ENCODE measurements at regions not wholly inside any gene's neighbourhood (a gene's known extent, or its start where the extent isn't known, plus 50 kb on each side); places are given as distances from the start of the nearest gene placed in this dataset.

GRCh38 chr2:105592288-105592687, 152.4 kb upstream of the NCK2 start:
- no peak for DNase-seq

- DNase-seq = no peak
Observed at GRCh38 chr2:105590780-105591660, 153.7 kb upstream of the NCK2 start.

- no peak for DNase-seq
Observed at GRCh38 chr2:105588581-105588980, 156.1 kb upstream of the NCK2 start.

GRCh38 chr2:105587637-105588036, 157.1 kb upstream of the NCK2 start:
- DNase-seq = no peak

GRCh38 chr2:105584435-105585010, 160.2 kb upstream of the NCK2 start:
- DNase-seq = no peak

GRCh38 chr2:105582952-105583660, 161.6 kb upstream of the NCK2 start:
- no peak for DNase-seq

GRCh38 chr2:105581555-105581944, 163.2 kb upstream of the NCK2 start:
- no peak for DNase-seq

- DNase-seq = no peak
Observed at GRCh38 chr2:105580870-105581554, 163.7 kb upstream of the NCK2 start.

- no peak for DNase-seq
Observed at GRCh38 chr2:105580216-105580615, 164.5 kb upstream of the NCK2 start.

- no peak for DNase-seq
Observed at GRCh38 chr2:105578166-105578565, 166.5 kb upstream of the NCK2 start.

GRCh38 chr2:105577762-105578161, 166.9 kb upstream of the NCK2 start:
- no peak for DNase-seq

- peak in 2 of 5 experiments; percentile 15 to 71 for DNase-seq
Observed at GRCh38 chr2:105576440-105577241, 168.1 kb upstream of the NCK2 start.

- no peak for DNase-seq
Observed at GRCh38 chr2:105576050-105576439, 168.7 kb upstream of the NCK2 start.

GRCh38 chr2:105575499-105576025, 169.2 kb upstream of the NCK2 start:
- DNase-seq = no peak

GRCh38 chr2:105574796-105575344, 169.8 kb upstream of the NCK2 start:
- DNase-seq = no peak

- DNase-seq = no peak
Observed at GRCh38 chr2:105573910-105574655, 170.6 kb upstream of the NCK2 start.

GRCh38 chr2:105573490-105573889, 171.2 kb upstream of the NCK2 start:
- DNase-seq = no peak

GRCh38 chr2:105571445-105571987, 172.7 kb upstream of the FHL2 start:
- no peak for DNase-seq

- no peak for DNase-seq
Observed at GRCh38 chr2:105570757-105571156, 171.9 kb upstream of the FHL2 start.

- no peak for DNase-seq
Observed at GRCh38 chr2:105570326-105570725, 171.5 kb upstream of the FHL2 start.

GRCh38 chr2:105569606-105570005, 170.8 kb upstream of the FHL2 start:
- DNase-seq = no peak
